ENCODE measurements at regions not wholly inside any gene's neighbourhood (a gene's known extent, or its start where the extent isn't known, plus 50 kb on each side); places are given as distances from the start of the nearest gene placed in this dataset.
A peak's percentile ranks its signal among the peaks of the same experiment; 100 is the strongest.

DNA sequence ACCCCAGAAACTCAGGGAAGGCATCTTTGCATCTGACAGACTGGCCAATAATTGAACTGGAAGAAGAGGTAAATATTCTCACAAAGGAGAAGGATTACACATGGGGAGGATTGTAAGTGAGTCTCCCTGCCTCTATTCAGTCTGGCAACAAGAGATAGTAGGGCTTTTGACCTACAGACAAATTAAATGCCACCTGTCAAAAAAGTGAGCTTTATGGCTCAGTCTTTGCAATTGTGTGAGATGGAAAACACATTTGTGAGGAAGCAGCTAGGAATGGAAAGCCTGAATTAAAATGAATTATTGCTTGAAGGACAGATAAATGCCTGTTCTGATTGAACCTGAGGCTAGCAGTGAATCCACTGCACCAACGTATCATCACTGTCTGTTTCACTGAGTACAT is 173.3 kb upstream of the GOLIM4 start:
- no peak overlapping the region for H3K4me3 ChIP-seq (ENCODE audit: low read length)
- TF ChIP-seq, protein P1, sequence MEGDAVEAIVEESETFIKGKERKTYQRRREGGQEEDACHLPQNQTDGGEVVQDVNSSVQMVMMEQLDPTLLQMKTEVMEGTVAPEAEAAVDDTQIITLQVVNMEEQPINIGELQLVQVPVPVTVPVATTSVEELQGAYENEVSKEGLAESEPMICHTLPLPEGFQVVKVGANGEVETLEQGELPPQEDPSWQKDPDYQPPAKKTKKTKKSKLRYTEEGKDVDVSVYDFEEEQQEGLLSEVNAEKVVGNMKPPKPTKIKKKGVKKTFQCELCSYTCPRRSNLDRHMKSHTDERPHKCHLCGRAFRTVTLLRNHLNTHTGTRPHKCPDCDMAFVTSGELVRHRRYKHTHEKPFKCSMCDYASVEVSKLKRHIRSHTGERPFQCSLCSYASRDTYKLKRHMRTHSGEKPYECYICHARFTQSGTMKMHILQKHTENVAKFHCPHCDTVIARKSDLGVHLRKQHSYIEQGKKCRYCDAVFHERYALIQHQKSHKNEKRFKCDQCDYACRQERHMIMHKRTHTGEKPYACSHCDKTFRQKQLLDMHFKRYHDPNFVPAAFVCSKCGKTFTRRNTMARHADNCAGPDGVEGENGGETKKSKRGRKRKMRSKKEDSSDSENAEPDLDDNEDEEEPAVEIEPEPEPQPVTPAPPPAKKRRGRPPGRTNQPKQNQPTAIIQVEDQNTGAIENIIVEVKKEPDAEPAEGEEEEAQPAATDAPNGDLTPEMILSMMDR (conservative IDR thresholded peaks at IDR 0.05; ENCODE audit: low read length), result no peak
- DNase-seq (ENCODE audit: low read depth), result no peak

DNA sequence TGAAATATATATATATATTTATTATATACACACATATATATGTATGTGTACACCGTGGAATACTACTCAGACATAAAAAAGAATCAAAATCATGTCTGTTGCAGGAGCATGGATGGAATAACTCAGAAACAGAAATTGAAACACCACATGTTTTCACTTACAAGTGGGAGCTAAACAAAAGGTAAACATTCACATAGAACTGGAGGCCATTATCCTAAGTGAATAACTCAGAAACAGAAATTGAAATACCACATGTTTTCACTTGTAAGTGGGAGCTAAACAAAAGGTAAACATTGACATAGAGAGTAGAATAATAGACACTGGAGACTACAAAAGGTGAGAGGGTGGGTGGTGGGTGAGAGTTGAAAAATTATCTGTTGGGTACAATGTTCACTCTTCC is 171.5 kb upstream of the GOLIM4 start:
- H3K4me3 ChIP-seq (ENCODE audit: low read length), result no peak overlapping the region
- TF ChIP-seq, protein P1 (conservative IDR thresholded peaks at IDR 0.05; ENCODE audit: low read length), result no peak
- no peak for DNase-seq (ENCODE audit: low read depth)

DNA sequence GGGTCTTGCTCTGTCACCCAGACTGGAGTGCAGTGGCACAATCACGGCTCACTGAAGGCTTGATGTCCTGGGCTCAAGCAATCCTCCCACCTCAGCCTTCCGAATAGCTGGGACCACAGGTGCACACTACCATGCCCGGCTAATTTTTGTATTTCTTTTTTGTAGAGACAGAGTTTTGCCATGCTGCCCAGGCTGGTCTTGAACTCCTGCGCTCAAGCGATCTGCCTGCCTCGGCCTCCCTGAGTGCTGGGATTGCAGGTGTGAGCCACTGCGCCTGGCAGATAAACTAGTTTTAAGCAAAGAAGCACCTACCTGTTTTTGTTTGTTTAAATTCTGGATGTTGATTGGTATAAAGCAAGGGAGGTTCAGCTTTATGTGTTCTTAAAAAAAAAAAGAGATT is 170.6 kb upstream of the GOLIM4 start:
- DNase-seq (ENCODE audit: low read depth), result no peak
- TF ChIP-seq, protein P1 (conservative IDR thresholded peaks at IDR 0.05; ENCODE audit: low read length), result no peak
- no peak overlapping the region for H3K4me3 ChIP-seq (ENCODE audit: low read length)

DNA sequence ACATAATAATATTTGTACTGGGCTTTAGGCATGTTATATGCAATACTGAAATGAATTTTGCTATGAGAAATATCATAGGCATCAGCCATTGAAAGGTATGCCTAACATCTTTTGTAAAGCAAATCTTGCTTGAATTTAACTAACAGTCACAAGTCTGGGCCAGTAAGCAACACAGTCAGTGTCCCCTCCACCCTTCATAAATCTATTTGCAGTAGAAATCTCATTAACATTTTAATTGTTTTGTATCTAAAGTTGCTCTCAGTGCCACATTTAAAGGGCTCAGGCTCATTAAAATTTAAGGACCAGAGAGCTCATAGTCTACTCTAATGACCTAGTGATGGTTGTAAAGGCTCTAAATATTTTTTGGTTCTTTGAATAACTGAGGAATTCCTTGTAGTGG is 167.2 kb upstream of the GOLIM4 start:
- TF ChIP-seq, protein P1 (conservative IDR thresholded peaks at IDR 0.05; ENCODE audit: low read length), result no peak
- no peak for DNase-seq (ENCODE audit: low read depth)

DNA sequence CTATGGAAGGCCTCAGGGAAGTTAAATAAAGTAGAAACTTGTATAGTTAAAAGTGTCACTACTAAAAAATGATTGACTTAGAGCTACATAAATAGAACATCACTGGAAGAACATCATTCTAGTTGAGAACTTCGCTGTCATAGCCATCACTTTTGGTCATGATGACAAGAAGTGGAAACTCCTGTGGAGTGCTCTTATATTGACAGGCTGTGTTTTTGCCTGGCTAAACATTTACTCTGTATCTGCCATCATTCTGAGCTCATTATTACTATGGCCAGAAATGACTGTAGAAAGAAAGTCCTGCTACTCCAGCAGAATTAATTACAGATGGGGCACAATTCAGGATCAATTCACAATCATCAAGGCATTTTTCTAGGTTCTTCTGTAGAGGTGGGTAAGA is 165.1 kb upstream of the GOLIM4 start:
- TF ChIP-seq, protein P1 (conservative IDR thresholded peaks at IDR 0.05; ENCODE audit: low read length), result no peak
- DNase-seq (ENCODE audit: low read depth), result no peak
- H3K4me3 ChIP-seq (ENCODE audit: low read length), result no peak overlapping the region

More for the DNA sequence above, 167.2 kb upstream of the GOLIM4 start:
- no peak overlapping the region for H3K4me3 ChIP-seq (ENCODE audit: low read length)

DNA sequence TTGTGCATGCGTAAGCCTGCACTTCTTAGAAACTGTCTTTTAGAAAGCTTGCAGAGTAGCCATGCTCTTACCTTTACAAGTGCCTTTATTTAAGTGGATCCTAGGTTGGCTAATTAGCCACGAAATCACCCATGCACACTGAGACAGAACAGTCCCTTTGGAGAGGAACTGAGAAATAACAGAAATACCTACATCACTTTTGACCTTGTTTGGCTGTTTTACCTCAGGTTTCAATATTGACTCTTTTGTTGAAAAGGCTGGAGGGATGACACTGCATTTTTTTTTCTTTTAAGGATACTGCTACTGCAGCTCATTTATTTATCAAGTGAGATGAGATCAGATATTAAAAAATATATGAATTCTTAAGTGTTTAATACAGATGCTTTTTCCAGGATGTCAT is 155.6 kb upstream of the GOLIM4 start:
- DNase-seq (ENCODE audit: low read depth), result no peak
- TF ChIP-seq, protein P1 (conservative IDR thresholded peaks at IDR 0.05; ENCODE audit: low read length), result no peak
- no peak overlapping the region for H3K4me3 ChIP-seq (ENCODE audit: low read length)

DNA sequence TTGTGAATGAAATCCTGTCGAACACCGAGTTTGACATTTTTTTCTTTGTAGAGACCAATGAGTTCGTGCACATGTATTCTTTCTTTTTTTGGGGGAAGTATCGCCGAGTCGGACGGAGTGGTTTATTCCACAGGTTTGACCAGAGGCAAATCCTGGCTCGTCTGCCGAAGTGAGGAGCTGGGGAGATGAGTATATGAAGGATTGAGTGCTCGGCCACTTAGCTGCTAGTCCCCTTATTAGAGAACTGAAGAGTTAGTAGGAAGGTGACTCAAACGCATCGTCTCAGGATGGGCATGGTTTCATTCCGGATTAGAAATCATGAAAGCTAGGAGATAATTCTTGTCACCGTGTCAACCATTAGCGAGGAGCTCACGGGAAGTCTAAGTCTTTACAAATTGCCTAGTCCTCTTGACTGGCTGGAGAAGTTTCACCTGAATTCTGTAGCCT is 154.7 kb upstream of the GOLIM4 start:
- H3K4me3 ChIP-seq (ENCODE audit: low read length), result peak overlapping the region; percentile 50
- DNase-seq (ENCODE audit: low read depth), result no peak
- TF ChIP-seq, protein P1 (conservative IDR thresholded peaks at IDR 0.05; ENCODE audit: low read length), result no peak
